ENCODE measurements at regions not wholly inside any gene's neighbourhood (a gene's known extent, or its start where the extent isn't known, plus 50 kb on each side); places are given as distances from the start of the nearest gene placed in this dataset.

DNA sequence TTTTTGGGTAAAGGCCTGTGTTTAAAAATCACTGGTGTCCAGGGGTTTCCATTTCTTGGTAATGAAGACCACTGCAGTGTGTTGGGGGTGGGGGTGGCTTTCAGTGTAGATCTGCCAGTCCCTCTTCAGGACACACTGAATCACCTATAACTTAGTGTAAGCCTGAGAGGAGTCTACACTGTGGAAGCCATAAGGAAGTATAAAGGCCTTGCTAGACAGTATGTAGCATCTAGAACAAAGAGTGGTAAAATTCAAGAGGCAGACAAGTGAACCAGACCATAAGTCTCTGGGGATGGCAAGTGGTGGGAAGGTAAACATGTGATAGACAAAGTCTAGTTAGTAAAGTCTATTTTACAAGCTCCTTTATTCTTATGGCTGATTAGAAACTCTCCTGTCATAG, 191.8 kb downstream of the CCNG2 start:
- no peaks in the 10 kb centered on the region for H3F3A ChIP-seq (replicated peaks; ENCODE audit: insufficient read depth)
- H3K36me3 ChIP-seq (replicated peaks in 1 of 2; ENCODE audit: control insufficient read depth in 1 of 2, insufficient read depth in 2 of 2, low read length in 1 of 2): no peaks in the 10 kb centered on the region
- ChIA-PET POLR2A (no interaction called here), CTCF (interaction anchor here (1.1 to 1.7 kb wide), 3 partner anchors 9 to 108 kb away, joined by 3 to 9 read pairs (median 3); no protein-coding TSS in a partner anchor)
- no peak for TF ChIP-seq TEAD4 (IDR thresholded peaks at IDR 0.05; ENCODE audit: borderline replicate concordance, insufficient read depth)
- no peak for TF ChIP-seq GABPA (IDR thresholded peaks at IDR 0.05; ENCODE audit: low read depth)
- TF ChIP-seq MXI1 (IDR thresholded peaks at IDR 0.05; ENCODE audit: low read depth, low read length): no peak
- TF ChIP-seq TAF1 (IDR thresholded peaks at IDR 0.05; ENCODE audit: borderline replicate concordance, low read depth, low read length): no peak
- TF ChIP-seq JUND (IDR thresholded peaks at IDR 0.05): no peak
- no peak for TF ChIP-seq RFX5 (IDR thresholded peaks at IDR 0.05; ENCODE audit: low read length)
- no peak for TF ChIP-seq EP300 (IDR thresholded peaks at IDR 0.05; ENCODE audit: borderline replicate concordance in 1 of 2, low read depth in 1 of 2, low read length in 1 of 2)
- TF ChIP-seq, protein P1, sequence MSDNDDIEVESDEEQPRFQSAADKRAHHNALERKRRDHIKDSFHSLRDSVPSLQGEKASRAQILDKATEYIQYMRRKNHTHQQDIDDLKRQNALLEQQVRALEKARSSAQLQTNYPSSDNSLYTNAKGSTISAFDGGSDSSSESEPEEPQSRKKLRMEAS (IDR thresholded peaks at IDR 0.05; ENCODE audit: low read depth): no peak
- TF ChIP-seq SMC3 (IDR thresholded peaks at IDR 0.05; ENCODE audit: low read depth, low read length): no peak
- no peak for TF ChIP-seq MEF2A (IDR thresholded peaks at IDR 0.05; ENCODE audit: borderline replicate concordance, low read depth)
- TF ChIP-seq SIN3A (IDR thresholded peaks at IDR 0.05; ENCODE audit: borderline replicate concordance, low read depth, low read length): no peak
- TF ChIP-seq, protein P2, sequence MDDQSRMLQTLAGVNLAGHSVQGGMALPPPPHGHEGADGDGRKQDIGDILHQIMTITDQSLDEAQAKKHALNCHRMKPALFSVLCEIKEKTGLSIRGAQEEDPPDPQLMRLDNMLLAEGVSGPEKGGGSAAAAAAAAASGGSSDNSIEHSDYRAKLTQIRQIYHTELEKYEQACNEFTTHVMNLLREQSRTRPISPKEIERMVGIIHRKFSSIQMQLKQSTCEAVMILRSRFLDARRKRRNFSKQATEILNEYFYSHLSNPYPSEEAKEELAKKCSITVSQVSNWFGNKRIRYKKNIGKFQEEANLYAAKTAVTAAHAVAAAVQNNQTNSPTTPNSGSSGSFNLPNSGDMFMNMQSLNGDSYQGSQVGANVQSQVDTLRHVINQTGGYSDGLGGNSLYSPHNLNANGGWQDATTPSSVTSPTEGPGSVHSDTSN (IDR thresholded peaks at IDR 0.05): no peak
- TF ChIP-seq NFIC (IDR thresholded peaks at IDR 0.05; ENCODE audit: borderline replicate concordance): no peak
- H3K4me2 ChIP-seq: no peak overlapping the region
- no peaks in the 10 kb centered on the region for H4K20me1 ChIP-seq (ENCODE audit: insufficient read depth)
- no peak overlapping the region for H3K4me3 ChIP-seq (ENCODE audit: low read depth in 2 of 2, low read length in 1 of 2)
- no peaks in the 10 kb centered on the region for H3K27me3 ChIP-seq (ENCODE audit: insufficient read depth)
- H2AFZ ChIP-seq (ENCODE audit: low read depth): no peak overlapping the region
- no peak for DNase-seq
- no peaks in the 10 kb centered on the region for H3K9me3 ChIP-seq
- no peak overlapping the region for H3K27ac ChIP-seq (ENCODE audit: low read depth in 2 of 2, low read length in 1 of 2)
- H3K4me1 ChIP-seq (ENCODE audit: control insufficient read depth in 1 of 2, insufficient read depth in 2 of 2, low read depth in 1 of 2, low read length in 1 of 2): no peaks in the 10 kb centered on the region
- H3K79me2 ChIP-seq (ENCODE audit: insufficient read depth): no peaks in the 10 kb centered on the region
- no peaks in the 10 kb centered on the region for H3K9me2 ChIP-seq
- H3K9ac ChIP-seq: no peak overlapping the region

DNA sequence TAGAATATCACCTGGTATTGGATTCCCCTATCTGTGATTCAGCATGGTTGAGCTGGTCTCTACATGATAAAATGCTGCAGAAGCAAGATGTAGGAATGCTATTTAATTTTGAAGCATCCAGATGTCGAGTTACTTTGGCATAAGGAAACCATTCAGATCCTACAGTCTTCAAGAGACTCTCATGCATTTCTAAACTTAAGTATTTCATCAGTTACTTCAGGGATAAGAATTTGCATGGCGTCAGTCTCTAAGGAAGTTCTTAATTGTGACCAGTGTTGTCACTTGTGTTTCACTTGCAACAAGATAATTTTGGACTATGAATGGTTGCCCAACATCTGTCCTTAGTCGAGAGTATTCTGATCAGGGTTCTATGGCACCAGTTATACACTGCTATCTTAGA, 192.4 kb downstream of the CCNG2 start:
- no peaks in the 10 kb centered on the region for H3K79me2 ChIP-seq (ENCODE audit: insufficient read depth)
- H3K36me3 ChIP-seq (replicated peaks in 1 of 2; ENCODE audit: control insufficient read depth in 1 of 2, insufficient read depth in 2 of 2, low read length in 1 of 2): no peaks in the 10 kb centered on the region
- no peaks in the 10 kb centered on the region for H4K20me1 ChIP-seq (ENCODE audit: insufficient read depth)
- DNase-seq: no peak
- no peak for TF ChIP-seq JUND (IDR thresholded peaks at IDR 0.05)
- no peak for TF ChIP-seq RAD21 (IDR thresholded peaks at IDR 0.05; ENCODE audit: low read length)
- no peak for TF ChIP-seq TAF1 (IDR thresholded peaks at IDR 0.05; ENCODE audit: borderline replicate concordance, low read depth, low read length)
- TF ChIP-seq NRF1 (IDR thresholded peaks at IDR 0.05; ENCODE audit: low read depth, low read length): no peak
- TF ChIP-seq, protein P3, sequence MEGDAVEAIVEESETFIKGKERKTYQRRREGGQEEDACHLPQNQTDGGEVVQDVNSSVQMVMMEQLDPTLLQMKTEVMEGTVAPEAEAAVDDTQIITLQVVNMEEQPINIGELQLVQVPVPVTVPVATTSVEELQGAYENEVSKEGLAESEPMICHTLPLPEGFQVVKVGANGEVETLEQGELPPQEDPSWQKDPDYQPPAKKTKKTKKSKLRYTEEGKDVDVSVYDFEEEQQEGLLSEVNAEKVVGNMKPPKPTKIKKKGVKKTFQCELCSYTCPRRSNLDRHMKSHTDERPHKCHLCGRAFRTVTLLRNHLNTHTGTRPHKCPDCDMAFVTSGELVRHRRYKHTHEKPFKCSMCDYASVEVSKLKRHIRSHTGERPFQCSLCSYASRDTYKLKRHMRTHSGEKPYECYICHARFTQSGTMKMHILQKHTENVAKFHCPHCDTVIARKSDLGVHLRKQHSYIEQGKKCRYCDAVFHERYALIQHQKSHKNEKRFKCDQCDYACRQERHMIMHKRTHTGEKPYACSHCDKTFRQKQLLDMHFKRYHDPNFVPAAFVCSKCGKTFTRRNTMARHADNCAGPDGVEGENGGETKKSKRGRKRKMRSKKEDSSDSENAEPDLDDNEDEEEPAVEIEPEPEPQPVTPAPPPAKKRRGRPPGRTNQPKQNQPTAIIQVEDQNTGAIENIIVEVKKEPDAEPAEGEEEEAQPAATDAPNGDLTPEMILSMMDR (IDR thresholded peaks at IDR 0.05): no peak
- no peak for TF ChIP-seq EZH2phosphoT487 (IDR thresholded peaks at IDR 0.05; ENCODE audit: borderline replicate concordance, low read depth)
- TF ChIP-seq, protein P4, sequence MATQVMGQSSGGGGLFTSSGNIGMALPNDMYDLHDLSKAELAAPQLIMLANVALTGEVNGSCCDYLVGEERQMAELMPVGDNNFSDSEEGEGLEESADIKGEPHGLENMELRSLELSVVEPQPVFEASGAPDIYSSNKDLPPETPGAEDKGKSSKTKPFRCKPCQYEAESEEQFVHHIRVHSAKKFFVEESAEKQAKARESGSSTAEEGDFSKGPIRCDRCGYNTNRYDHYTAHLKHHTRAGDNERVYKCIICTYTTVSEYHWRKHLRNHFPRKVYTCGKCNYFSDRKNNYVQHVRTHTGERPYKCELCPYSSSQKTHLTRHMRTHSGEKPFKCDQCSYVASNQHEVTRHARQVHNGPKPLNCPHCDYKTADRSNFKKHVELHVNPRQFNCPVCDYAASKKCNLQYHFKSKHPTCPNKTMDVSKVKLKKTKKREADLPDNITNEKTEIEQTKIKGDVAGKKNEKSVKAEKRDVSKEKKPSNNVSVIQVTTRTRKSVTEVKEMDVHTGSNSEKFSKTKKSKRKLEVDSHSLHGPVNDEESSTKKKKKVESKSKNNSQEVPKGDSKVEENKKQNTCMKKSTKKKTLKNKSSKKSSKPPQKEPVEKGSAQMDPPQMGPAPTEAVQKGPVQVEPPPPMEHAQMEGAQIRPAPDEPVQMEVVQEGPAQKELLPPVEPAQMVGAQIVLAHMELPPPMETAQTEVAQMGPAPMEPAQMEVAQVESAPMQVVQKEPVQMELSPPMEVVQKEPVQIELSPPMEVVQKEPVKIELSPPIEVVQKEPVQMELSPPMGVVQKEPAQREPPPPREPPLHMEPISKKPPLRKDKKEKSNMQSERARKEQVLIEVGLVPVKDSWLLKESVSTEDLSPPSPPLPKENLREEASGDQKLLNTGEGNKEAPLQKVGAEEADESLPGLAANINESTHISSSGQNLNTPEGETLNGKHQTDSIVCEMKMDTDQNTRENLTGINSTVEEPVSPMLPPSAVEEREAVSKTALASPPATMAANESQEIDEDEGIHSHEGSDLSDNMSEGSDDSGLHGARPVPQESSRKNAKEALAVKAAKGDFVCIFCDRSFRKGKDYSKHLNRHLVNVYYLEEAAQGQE (IDR thresholded peaks at IDR 0.05; ENCODE audit: low read depth, low read length): no peak
- TF ChIP-seq RXRA (IDR thresholded peaks at IDR 0.05; ENCODE audit: borderline replicate concordance, low read depth): no peak
- no peak for TF ChIP-seq NFIC (IDR thresholded peaks at IDR 0.05; ENCODE audit: borderline replicate concordance)
- no peak for TF ChIP-seq YY1 (IDR thresholded peaks at IDR 0.05; ENCODE audit: low read depth)
- TF ChIP-seq, protein P5, sequence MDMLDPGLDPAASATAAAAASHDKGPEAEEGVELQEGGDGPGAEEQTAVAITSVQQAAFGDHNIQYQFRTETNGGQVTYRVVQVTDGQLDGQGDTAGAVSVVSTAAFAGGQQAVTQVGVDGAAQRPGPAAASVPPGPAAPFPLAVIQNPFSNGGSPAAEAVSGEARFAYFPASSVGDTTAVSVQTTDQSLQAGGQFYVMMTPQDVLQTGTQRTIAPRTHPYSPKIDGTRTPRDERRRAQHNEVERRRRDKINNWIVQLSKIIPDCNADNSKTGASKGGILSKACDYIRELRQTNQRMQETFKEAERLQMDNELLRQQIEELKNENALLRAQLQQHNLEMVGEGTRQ (IDR thresholded peaks at IDR 0.05; ENCODE audit: borderline replicate concordance, low read depth, low read length): no peak
- H3K4me3 ChIP-seq (ENCODE audit: low read depth in 2 of 2, low read length in 1 of 2): no peak overlapping the region
- no peaks in the 10 kb centered on the region for H3K4me1 ChIP-seq (ENCODE audit: control insufficient read depth in 1 of 2, insufficient read depth in 2 of 2, low read depth in 1 of 2, low read length in 1 of 2)
- no peaks in the 10 kb centered on the region for H3F3A ChIP-seq (replicated peaks; ENCODE audit: insufficient read depth)
- H3K4me2 ChIP-seq: no peak overlapping the region
- WGBS (ENCODE audit: low lambda C conversion rate): 0% methylated on average over 3 of the region's 3 CpGs
- CTCF ChIA-PET: interaction anchor here (1.7 kb wide), 1 partner anchor 9 kb away, joined by 9 read pairs; no protein-coding TSS in a partner anchor
- no peaks in the 10 kb centered on the region for H3K9me3 ChIP-seq
- no peaks in the 10 kb centered on the region for H3K27me3 ChIP-seq (ENCODE audit: insufficient read depth)
- no peak overlapping the region for H2AFZ ChIP-seq (ENCODE audit: low read depth)
- no peaks in the 10 kb centered on the region for H3K9me2 ChIP-seq
- H3K27ac ChIP-seq (ENCODE audit: low read depth in 2 of 2, low read length in 1 of 2): no peak overlapping the region
- POLR2A ChIA-PET: no interaction called here
- H3K9ac ChIP-seq: no peak overlapping the region

All from SK-N-SH (cell line).